Urinary bladder (tissue), 3 donors: ENCODE measurements at regions not wholly inside any gene's neighbourhood (a gene's known extent, or its start where the extent isn't known, plus 50 kb on each side); places are given as distances from the start of the nearest gene placed in this dataset.

Experiments used
- DNase-seq: peaks from one replicate; pipeline ENCODE4 v3.0.0-alpha.2; 2015; ENCODE audit errors: extremely low spot score
- H3K27ac ChIP-seq: one replicate; pipeline ENCODE4 v1.5.1; 2013; ENCODE audit warnings: low read depth, mild to moderate bottlenecking, moderate library complexity
- H3K36me3 ChIP-seq: one replicate; pipeline ENCODE4 v1.6.1; 2013; ENCODE audit warnings: mild to moderate bottlenecking, moderate library complexity; ENCODE audit not compliant: insufficient read depth
- H3K4me1 ChIP-seq: one replicate; pipeline ENCODE4 v1.6.1; 2013; ENCODE audit warnings: mild to moderate bottlenecking, moderate library complexity; ENCODE audit not compliant: insufficient read depth
- H3K4me3 ChIP-seq: one replicate; pipeline ENCODE4 v1.5.1; 2013; ENCODE audit warnings: low read depth, low read length
- WGBS: extraction: QIAGEN DNeasy Blood & Tissue Kit; methylation state at CpG from one replicate; pipeline ENCODE4 v1.1.7; 2013; 5-methylcytosine and 5-hydroxymethylcytosine counted together
- donor health status: healthy with polysubstance abuse.
- donor health status: healthy.

GRCh38 chr13:74869846-74870245 lies 612.1 kb downstream of the TBC1D4 start:
- DNase-seq, result no peak
- H3K4me3 ChIP-seq, result no peak overlapping the region
- 83% methylated on average over 2 of the region's 2 CpGs for WGBS
- no peaks in the 10 kb centered on the region for H3K4me1 ChIP-seq
- H3K36me3 ChIP-seq, result no peaks in the 10 kb centered on the region
- no peak overlapping the region for H3K27ac ChIP-seq

- no peak for DNase-seq
- Histone ChIP-seq H3K4me3 (no peak overlapping the region), H3K27ac (no peak overlapping the region), H3K36me3 (no peaks in the 10 kb centered on the region), H3K4me1 (no peaks in the 10 kb centered on the region)
Observed at GRCh38 chr13:74868049-74868448, 613.9 kb downstream of the TBC1D4 start.

- H3K36me3 ChIP-seq, result no peaks in the 10 kb centered on the region
- DNase-seq, result no peak
- H3K4me1 ChIP-seq, result no peaks in the 10 kb centered on the region
- H3K27ac ChIP-seq, result no peak overlapping the region
- no peak overlapping the region for H3K4me3 ChIP-seq
Observed at GRCh38 chr13:74867460-74867859, 614.5 kb downstream of the TBC1D4 start.

- H3K27ac ChIP-seq, result no peak overlapping the region
- no peaks in the 10 kb centered on the region for H3K36me3 ChIP-seq
- no peak overlapping the region for H3K4me3 ChIP-seq
- no peaks in the 10 kb centered on the region for H3K4me1 ChIP-seq
- 7% methylated on average over 1 of the region's 1 CpG for whole genome bisulfite sequencing
- DNase-seq, result no peak
Observed at GRCh38 chr13:74866101-74866500, 615.9 kb downstream of the TBC1D4 start.

- no peak overlapping the region for H3K4me3 ChIP-seq
- H3K36me3 ChIP-seq, result no peaks in the 10 kb centered on the region
- no peak for DNase-seq
- no peak overlapping the region for H3K27ac ChIP-seq
- H3K4me1 ChIP-seq, result no peaks in the 10 kb centered on the region
Observed at GRCh38 chr13:74865656-74866055, 616.3 kb downstream of the TBC1D4 start.

GRCh38 chr13:74860789-74861188 lies 621.2 kb downstream of the TBC1D4 start:
- no peaks in the 10 kb centered on the region for H3K4me1 ChIP-seq
- no peak overlapping the region for H3K27ac ChIP-seq
- DNase-seq, result no peak
- H3K36me3 ChIP-seq, result no peaks in the 10 kb centered on the region
- WGBS, result 98% methylated on average over 1 of the region's 1 CpG
- H3K4me3 ChIP-seq, result no peak overlapping the region

- H3K4me1 ChIP-seq, result no peaks in the 10 kb centered on the region
- no peak overlapping the region for H3K4me3 ChIP-seq
- DNase-seq, result no peak
- WGBS, result 78% methylated on average over 2 of the region's 2 CpGs
- no peak overlapping the region for H3K27ac ChIP-seq
- no peaks in the 10 kb centered on the region for H3K36me3 ChIP-seq
Observed at GRCh38 chr13:74850893-74851292, 631.1 kb downstream of the TBC1D4 start.

GRCh38 chr13:74847966-74848365 lies 634.0 kb downstream of the TBC1D4 start:
- H3K4me1 ChIP-seq, result no peaks in the 10 kb centered on the region
- no peak overlapping the region for H3K4me3 ChIP-seq
- no peak overlapping the region for H3K27ac ChIP-seq
- no peak for DNase-seq
- H3K36me3 ChIP-seq, result no peaks in the 10 kb centered on the region
- WGBS, result 81% methylated on average over 1 of the region's 1 CpG

- DNase-seq, result no peak
- no peaks in the 10 kb centered on the region for H3K36me3 ChIP-seq
- no peak overlapping the region for H3K4me3 ChIP-seq
- no peak overlapping the region for H3K27ac ChIP-seq
- H3K4me1 ChIP-seq, result no peaks in the 10 kb centered on the region
Observed at GRCh38 chr13:74845806-74846205, 636.2 kb downstream of the TBC1D4 start.

GRCh38 chr13:74841651-74842050 lies 640.3 kb downstream of the TBC1D4 start:
- H3K27ac ChIP-seq, result no peak overlapping the region
- no peak for DNase-seq
- no peaks in the 10 kb centered on the region for H3K36me3 ChIP-seq
- no peak overlapping the region for H3K4me3 ChIP-seq
- 97% methylated on average over 4 of the region's 4 CpGs for WGBS
- no peaks in the 10 kb centered on the region for H3K4me1 ChIP-seq

- 95% methylated on average over 2 of the region's 2 CpGs for WGBS
- Histone ChIP-seq H3K4me3 (no peak overlapping the region), H3K4me1 (no peaks in the 10 kb centered on the region), H3K27ac (no peak overlapping the region), H3K36me3 (no peaks in the 10 kb centered on the region)
- no peak for DNase-seq
Observed at GRCh38 chr13:74841123-74841522, 640.8 kb downstream of the TBC1D4 start.

GRCh38 chr13:74839656-74840055 lies 642.3 kb downstream of the TBC1D4 start:
- Histone ChIP-seq H3K4me1 (no peaks in the 10 kb centered on the region), H3K36me3 (no peaks in the 10 kb centered on the region), H3K4me3 (no peak overlapping the region), H3K27ac (no peak overlapping the region)
- no peak for DNase-seq

- 96% methylated on average over 5 of the region's 5 CpGs for WGBS
- no peaks in the 10 kb centered on the region for H3K4me1 ChIP-seq
- no peak overlapping the region for H3K27ac ChIP-seq
- H3K36me3 ChIP-seq, result no peaks in the 10 kb centered on the region
- H3K4me3 ChIP-seq, result no peak overlapping the region
- DNase-seq, result no peak
Observed at GRCh38 chr13:74838096-74838495, 643.9 kb downstream of the TBC1D4 start.

- Histone ChIP-seq H3K4me3 (no peak overlapping the region), H3K27ac (no peak overlapping the region), H3K4me1 (no peaks in the 10 kb centered on the region), H3K36me3 (no peaks in the 10 kb centered on the region)
- 100% methylated on average over 1 of the region's 1 CpG for WGBS
- DNase-seq, result no peak
Observed at GRCh38 chr13:74836628-74837027, 645.3 kb downstream of the TBC1D4 start.

GRCh38 chr13:74835579-74835978 lies 646.4 kb downstream of the TBC1D4 start:
- Histone ChIP-seq H3K36me3 (no peaks in the 10 kb centered on the region), H3K4me3 (no peak overlapping the region), H3K4me1 (no peaks in the 10 kb centered on the region), H3K27ac (no peak overlapping the region)
- WGBS, result 83% methylated on average over 1 of the region's 1 CpG
- no peak for DNase-seq

- no peaks in the 10 kb centered on the region for H3K36me3 ChIP-seq
- no peak overlapping the region for H3K4me3 ChIP-seq
- DNase-seq, result no peak
- no peaks in the 10 kb centered on the region for H3K4me1 ChIP-seq
- no peak overlapping the region for H3K27ac ChIP-seq
Observed at GRCh38 chr13:74825938-74826246, 656.1 kb downstream of the TBC1D4 start.
